Neural cell (in vitro differentiated cells): ENCODE measurements at regions not wholly inside any gene's neighbourhood (a gene's known extent, or its start where the extent isn't known, plus 50 kb on each side); places are given as distances from the start of the nearest gene placed in this dataset.

ENCODE experiments used
- H2AFZ ChIP-seq: fragments of 200-600, 300-800 bp; sonication (generic), shearing (Covaris generic); 2 replicates; pipeline ENCODE4 v1.6.0; 2014; ENCODE audit warnings: low read depth, mild to moderate bottlenecking, antibody characterized with exemption, low read length, moderate library complexity
- H3F3A ChIP-seq: fragments of 200-600 bp; shearing (Covaris generic); 2 replicates; pipeline ENCODE4 v1.6.1; 2016; ENCODE audit warnings: mild to moderate bottlenecking, moderate library complexity, mixed read lengths, antibody characterized with exemption, low read length; ENCODE audit not compliant: insufficient read depth, poor library complexity, severe bottlenecking
- H3K27ac ChIP-seq: fragments of 200-600, 300-800 bp; sonication (generic), shearing (Covaris generic); 2 replicates; pipeline ENCODE4 v1.5.1; 2014; ENCODE audit warnings: mild to moderate bottlenecking, low read length, moderate library complexity
- H3K27me3 ChIP-seq: fragments of 300-800, 200-600 bp; sonication (generic), shearing (Covaris generic); 2 replicates; pipeline ENCODE4 v1.6.0; 2014; ENCODE audit warnings: mild to moderate bottlenecking, low read depth, low read length, moderate library complexity; ENCODE audit not compliant: insufficient read depth
- H3K36me3 ChIP-seq: fragments of 300-800, 200-600 bp; sonication (generic), shearing (Covaris generic); 2 replicates; pipeline ENCODE4 v1.5.1; 2014; ENCODE audit warnings: mild to moderate bottlenecking, antibody characterized with exemption, low read length, moderate library complexity; ENCODE audit not compliant: insufficient read depth
- H3K4me2 ChIP-seq: fragments of 300-800, 200-600 bp; sonication (generic), shearing (Covaris generic); 2 replicates; pipeline ENCODE4 v1.6.0; 2014; ENCODE audit warnings: mild to moderate bottlenecking, low read length
- H3K4me3 ChIP-seq: fragments of 300-800, 200-600 bp; sonication (generic), shearing (Covaris generic); 2 replicates; pipeline ENCODE4 v1.5.1; 2014; ENCODE audit warnings: mild to moderate bottlenecking, low read length, moderate library complexity
- H3K79me2 ChIP-seq: fragments of 200-600 bp; shearing (Covaris generic); replicated peaks from 2 replicates; pipeline ENCODE4 v1.6.0; 2014; ENCODE audit warnings: mild to moderate bottlenecking, low read length, moderate library complexity; ENCODE audit not compliant: insufficient read depth
- H3K9ac ChIP-seq: fragments of 300-800, 200-600 bp; sonication (generic), shearing (Covaris generic); 2 replicates; pipeline ENCODE4 v1.6.1; 2016; ENCODE audit warnings: mild to moderate bottlenecking, low read length, mixed read lengths
- H3K9me2 ChIP-seq: fragments of 200-600 bp; shearing (Covaris generic); 2 replicates; pipeline ENCODE4 v1.6.1; 2016; ENCODE audit warnings: mild to moderate bottlenecking, low read length, mixed read lengths; ENCODE audit not compliant: insufficient read depth
- H3K9me3 ChIP-seq: fragments of 200-600, 300-800 bp; sonication (generic), shearing (Covaris generic); 2 replicates; pipeline ENCODE4 v1.6.1; 2016; ENCODE audit warnings: mild to moderate bottlenecking, mixed run types, low read length, moderate library complexity, mixed read lengths
- H4K20me1 ChIP-seq: fragments of 200-600 bp; shearing (Covaris generic); 2 replicates; pipeline ENCODE4 v1.6.1; 2016; ENCODE audit warnings: mild to moderate bottlenecking, mixed run types; ENCODE audit not compliant: insufficient read depth
- EP300 ChIP-seq: fragments of 450-650 bp; conservative IDR thresholded peaks from 2 replicates; pipeline ENCODE4 v1.6.1; 2014; ENCODE audit warnings: antibody characterized with exemption, mild to moderate bottlenecking, moderate library complexity; ENCODE audit not compliant: poor library complexity, severe bottlenecking
- EZH2 ChIP-seq: fragments of 200-600, 300-800 bp; shearing (Covaris generic), sonication (generic); IDR thresholded peaks from 2 replicates; pipeline ENCODE4 v1.6.1; 2014; ENCODE audit warnings: antibody characterized with exemption, low read length, borderline replicate concordance, mild to moderate bottlenecking; ENCODE audit not compliant: insufficient read depth, poor library complexity, severe bottlenecking
- MXI1 ChIP-seq: fragments of 450-650 bp; conservative IDR thresholded peaks from 2 replicates; pipeline ENCODE4 v1.6.1; 2014; ENCODE audit warnings: antibody characterized with exemption, mild to moderate bottlenecking; ENCODE audit not compliant: poor library complexity, severe bottlenecking
- POLR2AphosphoS5 ChIP-seq: IDR thresholded peaks from 2 replicates; pipeline ENCODE4 v1.6.1; 2012
- RAD21 ChIP-seq: fragments of 450-650 bp; conservative IDR thresholded peaks from 2 replicates; pipeline ENCODE4 v1.6.1; 2014; ENCODE audit warnings: antibody characterized with exemption, mild to moderate bottlenecking, moderate library complexity
- SMC3 ChIP-seq: fragments of 450-650 bp; conservative IDR thresholded peaks from 2 replicates; pipeline ENCODE4 v1.6.1; 2014; ENCODE audit warnings: antibody characterized with exemption, mild to moderate bottlenecking, moderate library complexity; ENCODE audit not compliant: poor library complexity
- TAF1 ChIP-seq: IDR thresholded peaks from 2 replicates; pipeline ENCODE4 v1.6.1; 2012; ENCODE audit warnings: low read depth
- TF ChIP-seq, protein P1 (sequence below): fragments of 450-650 bp; IDR thresholded peaks from 2 replicates; pipeline ENCODE4 v1.5.1; 2014; ENCODE audit warnings: antibody characterized with exemption, mild to moderate bottlenecking, moderate library complexity; ENCODE audit not compliant: poor library complexity, severe bottlenecking
- TF ChIP-seq, protein P2 (sequence below): IDR thresholded peaks from 2 replicates; pipeline ENCODE4 v1.6.1; 2012; ENCODE audit warnings: borderline replicate concordance

DNA sequence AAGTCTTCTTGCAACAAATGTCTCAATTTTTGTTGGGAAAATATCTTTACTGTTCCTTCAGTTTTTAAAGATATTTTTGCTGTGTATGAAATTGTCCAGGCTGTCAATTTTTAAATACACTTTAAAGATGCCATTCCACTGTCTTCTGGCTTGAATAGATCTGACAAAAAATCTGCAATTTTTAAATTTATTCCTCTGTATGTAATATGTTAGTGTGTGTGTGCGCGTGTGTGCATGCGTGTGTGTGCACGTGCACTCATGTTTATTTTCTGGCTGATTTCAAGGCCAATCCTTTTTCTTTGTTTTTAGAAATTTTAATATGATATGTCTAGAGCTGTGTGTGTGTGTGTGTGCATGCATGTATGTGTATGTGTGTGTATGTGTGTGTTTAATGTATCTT lies 263.2 kb upstream of the SESN3 start:
- H3K9me3 ChIP-seq = peaks cover 4% of the 10 kb centered on the region
- no peak overlapping the region for H3K27ac ChIP-seq
- TF ChIP-seq, protein P1, sequence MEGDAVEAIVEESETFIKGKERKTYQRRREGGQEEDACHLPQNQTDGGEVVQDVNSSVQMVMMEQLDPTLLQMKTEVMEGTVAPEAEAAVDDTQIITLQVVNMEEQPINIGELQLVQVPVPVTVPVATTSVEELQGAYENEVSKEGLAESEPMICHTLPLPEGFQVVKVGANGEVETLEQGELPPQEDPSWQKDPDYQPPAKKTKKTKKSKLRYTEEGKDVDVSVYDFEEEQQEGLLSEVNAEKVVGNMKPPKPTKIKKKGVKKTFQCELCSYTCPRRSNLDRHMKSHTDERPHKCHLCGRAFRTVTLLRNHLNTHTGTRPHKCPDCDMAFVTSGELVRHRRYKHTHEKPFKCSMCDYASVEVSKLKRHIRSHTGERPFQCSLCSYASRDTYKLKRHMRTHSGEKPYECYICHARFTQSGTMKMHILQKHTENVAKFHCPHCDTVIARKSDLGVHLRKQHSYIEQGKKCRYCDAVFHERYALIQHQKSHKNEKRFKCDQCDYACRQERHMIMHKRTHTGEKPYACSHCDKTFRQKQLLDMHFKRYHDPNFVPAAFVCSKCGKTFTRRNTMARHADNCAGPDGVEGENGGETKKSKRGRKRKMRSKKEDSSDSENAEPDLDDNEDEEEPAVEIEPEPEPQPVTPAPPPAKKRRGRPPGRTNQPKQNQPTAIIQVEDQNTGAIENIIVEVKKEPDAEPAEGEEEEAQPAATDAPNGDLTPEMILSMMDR = no peak
- TF ChIP-seq MXI1 = no peak
- no peak overlapping the region for H3K9ac ChIP-seq
- no peak overlapping the region for H2AFZ ChIP-seq
- no peaks in the 10 kb centered on the region for H3K79me2 ChIP-seq
- H3K36me3 ChIP-seq = no peaks in the 10 kb centered on the region
- H3K27me3 ChIP-seq = no peaks in the 10 kb centered on the region
- H3F3A ChIP-seq = no peaks in the 10 kb centered on the region
- H4K20me1 ChIP-seq = no peaks in the 10 kb centered on the region
- H3K4me3 ChIP-seq = no peak overlapping the region
- no peak overlapping the region for H3K4me2 ChIP-seq
- H3K9me2 ChIP-seq = no peaks in the 10 kb centered on the region

DNA sequence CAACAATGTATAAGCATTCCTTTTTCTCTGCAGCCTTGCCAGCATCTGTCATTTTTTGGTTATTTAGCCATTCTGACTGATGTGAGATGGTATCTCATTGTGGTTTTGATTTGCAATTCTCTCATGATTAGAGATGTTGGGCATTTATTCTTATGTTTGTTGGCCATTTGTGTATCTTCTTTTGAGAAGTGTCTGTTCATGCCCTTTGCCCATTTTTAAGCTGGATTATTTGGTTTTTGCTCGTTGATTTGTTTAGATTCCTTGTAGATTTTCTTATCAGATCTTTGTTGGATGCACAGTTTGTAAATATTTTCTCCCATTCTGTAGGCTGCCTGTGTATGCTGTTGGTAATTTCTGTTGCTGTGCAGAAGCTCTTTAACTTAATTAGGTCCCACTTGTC lies 259.6 kb upstream of the SESN3 start:
- no peaks in the 10 kb centered on the region for H3F3A ChIP-seq
- no peak overlapping the region for H3K27ac ChIP-seq
- no peaks in the 10 kb centered on the region for H4K20me1 ChIP-seq
- no peak overlapping the region for H3K9ac ChIP-seq
- H3K36me3 ChIP-seq = no peaks in the 10 kb centered on the region
- no peak overlapping the region for H3K4me2 ChIP-seq
- H2AFZ ChIP-seq = no peak overlapping the region
- peaks cover 4% of the 10 kb centered on the region for H3K9me3 ChIP-seq
- no peaks in the 10 kb centered on the region for H3K27me3 ChIP-seq
- no peak overlapping the region for H3K4me3 ChIP-seq
- H3K79me2 ChIP-seq = no peaks in the 10 kb centered on the region
- no peaks in the 10 kb centered on the region for H3K9me2 ChIP-seq
- TF ChIP-seq EZH2 (no peak), MXI1 (no peak), TAF1 (no peak), RAD21 (no peak), SMC3 (no peak), POLR2AphosphoS5 (no peak), EP300 (no peak)
- TF ChIP-seq, protein P2, sequence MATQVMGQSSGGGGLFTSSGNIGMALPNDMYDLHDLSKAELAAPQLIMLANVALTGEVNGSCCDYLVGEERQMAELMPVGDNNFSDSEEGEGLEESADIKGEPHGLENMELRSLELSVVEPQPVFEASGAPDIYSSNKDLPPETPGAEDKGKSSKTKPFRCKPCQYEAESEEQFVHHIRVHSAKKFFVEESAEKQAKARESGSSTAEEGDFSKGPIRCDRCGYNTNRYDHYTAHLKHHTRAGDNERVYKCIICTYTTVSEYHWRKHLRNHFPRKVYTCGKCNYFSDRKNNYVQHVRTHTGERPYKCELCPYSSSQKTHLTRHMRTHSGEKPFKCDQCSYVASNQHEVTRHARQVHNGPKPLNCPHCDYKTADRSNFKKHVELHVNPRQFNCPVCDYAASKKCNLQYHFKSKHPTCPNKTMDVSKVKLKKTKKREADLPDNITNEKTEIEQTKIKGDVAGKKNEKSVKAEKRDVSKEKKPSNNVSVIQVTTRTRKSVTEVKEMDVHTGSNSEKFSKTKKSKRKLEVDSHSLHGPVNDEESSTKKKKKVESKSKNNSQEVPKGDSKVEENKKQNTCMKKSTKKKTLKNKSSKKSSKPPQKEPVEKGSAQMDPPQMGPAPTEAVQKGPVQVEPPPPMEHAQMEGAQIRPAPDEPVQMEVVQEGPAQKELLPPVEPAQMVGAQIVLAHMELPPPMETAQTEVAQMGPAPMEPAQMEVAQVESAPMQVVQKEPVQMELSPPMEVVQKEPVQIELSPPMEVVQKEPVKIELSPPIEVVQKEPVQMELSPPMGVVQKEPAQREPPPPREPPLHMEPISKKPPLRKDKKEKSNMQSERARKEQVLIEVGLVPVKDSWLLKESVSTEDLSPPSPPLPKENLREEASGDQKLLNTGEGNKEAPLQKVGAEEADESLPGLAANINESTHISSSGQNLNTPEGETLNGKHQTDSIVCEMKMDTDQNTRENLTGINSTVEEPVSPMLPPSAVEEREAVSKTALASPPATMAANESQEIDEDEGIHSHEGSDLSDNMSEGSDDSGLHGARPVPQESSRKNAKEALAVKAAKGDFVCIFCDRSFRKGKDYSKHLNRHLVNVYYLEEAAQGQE = no peak
- TF ChIP-seq, protein P1 = no peak
